HG02870 (cell line): ENCODE measurements at regions not wholly inside any gene's neighbourhood (a gene's known extent, or its start where the extent isn't known, plus 50 kb on each side); places are given as distances from the start of the nearest gene placed in this dataset.
A peak's percentile ranks its signal among the peaks of the same experiment; 100 is the strongest.
"Not testable (repeated sequence)": the region's sequence is repeated elsewhere in the genome, so short reads cannot be mapped to it uniquely, and the experiment has no call there.

Source experiments
- ATAC-seq: cut with Tn5 transposase; IDR thresholded peaks from one replicate; pipeline ENCODE4 v1.9.1; 2021; ENCODE audit warnings: mild to moderate bottlenecking, moderate library complexity; ENCODE audit not compliant: unreplicated experiment

DNA sequence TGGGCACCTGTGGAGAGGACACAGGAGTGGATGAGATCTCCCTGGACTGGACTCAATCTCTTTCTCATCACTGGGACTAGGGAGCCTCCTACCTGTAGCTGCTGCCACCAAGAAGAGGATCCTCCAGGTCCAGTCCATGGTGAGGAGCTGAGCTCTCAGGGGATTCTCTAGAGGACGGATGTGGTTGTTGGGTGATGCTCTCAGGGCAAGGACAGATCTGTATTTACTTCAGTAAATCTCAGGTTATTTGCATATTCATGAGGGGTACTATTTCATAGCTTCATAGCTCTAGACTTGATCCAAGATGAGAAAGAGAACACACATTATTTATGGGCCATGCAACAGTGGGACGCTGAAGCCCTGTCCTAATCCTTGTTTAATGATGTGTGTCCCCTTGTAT, 159.4 kb downstream of the POTEB start:
- peak; percentile 70 for ATAC-seq

DNA sequence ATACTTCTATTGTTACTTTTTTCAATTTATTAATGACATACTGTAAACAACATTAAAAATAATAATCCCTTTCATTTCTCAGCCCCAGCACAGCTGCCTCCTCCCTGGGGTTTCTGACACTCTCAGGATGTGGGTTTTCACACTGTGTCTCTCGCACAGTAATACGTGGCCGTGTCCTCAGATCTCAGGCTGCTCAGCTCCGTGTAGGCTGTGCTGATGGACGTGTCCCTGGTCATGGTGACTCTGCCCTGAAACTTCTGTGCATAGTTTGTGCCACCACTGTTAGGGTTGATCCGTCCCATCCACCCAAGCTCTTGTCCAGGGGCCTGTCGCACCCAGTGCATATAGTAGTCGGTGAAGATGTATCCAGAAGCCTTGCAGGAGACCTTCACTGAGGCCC, 159.9 kb downstream of the POTEB start:
- peak; percentile 30 for ATAC-seq

DNA sequence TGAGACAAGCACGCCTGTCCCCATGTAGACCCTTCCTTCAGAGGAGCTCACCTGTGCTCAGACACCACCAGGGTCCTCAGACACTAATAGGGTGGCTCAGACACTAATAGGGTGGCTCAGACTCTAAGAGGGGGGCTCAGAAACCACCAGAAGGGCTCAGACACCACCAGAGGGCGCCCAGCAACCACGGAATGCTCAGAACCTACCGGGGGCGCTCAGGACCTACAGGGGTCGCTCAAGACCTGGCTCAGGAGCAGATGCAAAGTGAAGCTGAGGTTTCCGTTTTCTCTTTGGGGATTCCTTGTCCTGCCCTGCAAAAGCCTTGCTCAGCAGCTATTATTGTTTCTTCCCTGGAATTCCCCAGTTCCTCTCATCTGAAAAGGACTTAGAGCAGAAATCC, 172.1 kb downstream of the POTEB start:
- ATAC-seq = peak; percentile 88

DNA sequence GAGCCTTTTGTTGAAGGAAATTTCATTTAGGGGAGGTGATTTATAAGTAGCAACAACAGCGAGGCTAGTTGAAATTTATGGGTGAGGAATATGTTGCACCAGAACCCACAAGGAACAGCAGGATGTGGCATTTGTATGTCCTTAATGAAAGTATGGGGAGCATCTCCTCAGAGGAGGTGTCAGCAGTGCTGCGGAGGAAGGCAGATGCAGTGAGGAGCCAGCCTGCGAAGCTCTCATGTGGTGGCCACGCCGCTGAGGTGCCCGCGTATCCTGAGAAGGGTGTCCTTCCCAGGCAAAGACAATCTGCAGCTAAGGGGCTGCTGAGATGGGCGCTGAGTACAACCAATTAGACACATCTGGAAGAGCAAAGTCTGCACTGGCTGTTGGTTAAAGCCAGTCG, 178.9 kb downstream of the POTEB start:
- not testable (repeated sequence) for ATAC-seq

DNA sequence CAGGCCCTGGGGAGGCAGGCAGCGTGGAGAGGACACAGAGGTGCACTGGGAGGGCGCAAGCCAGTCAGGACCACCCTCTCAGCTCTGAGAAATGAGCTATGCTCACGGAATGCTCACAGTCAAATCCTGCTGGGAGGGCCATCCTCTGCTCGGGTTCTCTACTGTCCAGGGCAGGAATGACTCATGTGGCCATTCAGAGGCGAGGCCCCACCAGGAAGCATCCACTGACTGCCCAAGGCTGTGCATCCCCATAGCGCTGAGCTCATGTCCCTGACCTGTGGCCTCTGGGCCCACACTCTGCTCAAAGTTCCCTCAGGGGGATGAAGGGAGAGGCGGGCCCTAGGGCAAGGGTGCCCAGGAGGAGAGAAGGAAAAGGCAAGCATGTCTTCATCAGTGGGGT, 182.4 kb downstream of the POTEB start:
- not testable (repeated sequence) for ATAC-seq

DNA sequence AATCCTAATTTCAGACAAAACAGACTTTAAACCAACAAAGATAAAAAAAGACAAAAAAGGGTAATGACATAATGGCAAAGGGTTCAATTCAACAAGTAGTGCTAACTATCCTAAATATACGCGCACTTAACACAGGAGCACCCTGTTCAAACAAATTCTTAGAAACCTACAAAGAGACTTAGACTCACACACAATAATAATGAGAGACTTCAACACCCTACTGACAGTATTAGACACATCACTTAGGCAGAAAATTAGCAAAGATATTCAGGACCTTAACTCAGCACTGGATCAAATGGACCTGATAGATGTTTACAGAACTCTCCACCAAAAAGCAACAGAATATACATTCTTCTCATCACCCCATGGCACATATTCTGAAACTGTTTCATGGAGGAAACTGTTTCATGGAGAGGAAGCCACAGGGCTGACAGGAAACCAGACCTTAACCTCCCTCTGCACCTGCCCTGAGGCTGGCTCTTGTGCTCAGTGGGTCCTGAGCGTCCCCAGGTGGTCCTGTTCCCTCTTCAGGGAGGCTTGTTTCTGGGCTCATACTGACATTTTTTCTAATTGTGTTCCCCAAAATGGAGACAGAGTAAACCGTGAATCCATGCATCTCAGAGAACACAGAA, 184.9 kb downstream of the POTEB start:
- ATAC-seq = not testable (repeated sequence)

DNA sequence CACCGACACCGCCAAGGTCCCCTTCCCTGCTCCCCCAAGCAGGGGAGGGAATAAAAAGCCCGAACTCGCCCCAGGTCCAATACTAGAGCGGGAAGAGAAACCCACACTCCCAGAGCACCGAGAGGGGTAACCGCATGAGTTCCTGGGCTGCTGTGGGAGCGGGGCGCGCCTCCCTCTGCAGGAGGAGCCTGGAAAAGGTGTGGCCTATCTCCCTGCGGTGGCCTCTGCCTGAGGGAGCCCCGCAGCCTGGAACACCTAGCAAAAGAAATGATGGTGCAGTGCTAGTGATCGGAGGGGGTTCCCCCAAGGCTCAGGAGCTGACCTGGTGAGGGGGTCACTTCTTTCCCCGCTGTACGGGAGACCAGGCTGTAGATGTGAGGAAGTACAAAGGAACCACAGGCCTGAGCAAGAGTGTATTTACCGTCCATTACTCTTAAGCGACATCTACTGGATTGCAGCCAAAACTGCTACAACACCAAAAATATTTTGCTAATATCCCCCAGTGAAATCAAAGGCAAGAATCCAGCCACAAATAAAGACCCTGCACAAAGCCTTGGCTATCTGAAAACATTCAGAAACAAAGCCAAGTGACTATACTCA, 216.6 kb upstream of the POTEB3 start:
- peak; percentile 88 for ATAC-seq

DNA sequence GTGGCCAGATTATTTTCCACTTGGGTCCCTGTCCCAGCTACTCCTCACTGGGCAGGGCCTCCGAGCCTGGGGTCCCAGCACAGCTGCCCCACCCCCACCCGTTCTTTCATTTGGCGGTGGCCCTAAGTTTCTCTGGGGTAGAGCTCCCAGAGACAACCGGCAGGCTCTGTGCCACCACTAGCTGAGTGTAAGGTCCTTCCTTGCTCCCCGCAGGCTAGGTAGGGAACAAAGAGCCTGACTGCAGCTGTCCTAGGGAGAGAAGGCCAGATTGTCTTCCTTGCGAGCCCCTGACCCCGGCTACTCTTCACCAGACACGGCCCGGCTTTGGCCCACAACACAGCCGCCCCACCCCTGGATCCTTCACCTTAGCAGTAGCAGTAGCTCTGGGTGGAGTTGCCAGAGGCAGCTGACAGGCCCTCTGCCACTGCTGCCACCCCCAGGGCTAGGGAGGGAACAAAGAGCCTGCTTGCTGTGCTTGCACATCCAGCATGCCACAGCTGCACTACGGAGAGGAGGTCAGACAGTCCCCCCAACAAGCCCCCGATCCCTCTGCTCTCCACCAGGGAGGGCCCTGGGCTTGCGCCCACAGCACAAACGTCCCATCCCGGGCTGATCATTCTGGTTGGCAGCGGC, 215.9 kb upstream of the POTEB3 start:
- not testable (repeated sequence) for ATAC-seq

DNA sequence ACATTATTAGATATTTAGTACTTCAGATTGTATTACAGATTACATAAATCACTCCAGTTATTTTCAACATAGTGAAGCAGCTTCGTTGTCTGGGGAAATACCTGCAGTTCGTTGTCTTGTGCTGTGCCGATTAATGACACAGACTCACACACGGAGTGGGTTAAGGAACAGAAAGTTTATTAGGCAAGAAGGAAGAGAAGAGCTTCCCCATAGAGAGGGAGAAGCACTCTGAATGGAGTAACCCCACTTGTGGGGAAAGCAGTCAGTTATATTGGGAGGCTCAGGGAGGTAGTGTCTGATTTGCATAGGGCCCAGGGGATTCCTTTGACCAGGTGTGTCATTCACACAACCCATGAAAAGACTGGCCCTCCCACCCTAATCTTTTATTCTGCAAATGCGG, 213.4 kb upstream of the POTEB3 start:
- not testable (repeated sequence) for ATAC-seq

DNA sequence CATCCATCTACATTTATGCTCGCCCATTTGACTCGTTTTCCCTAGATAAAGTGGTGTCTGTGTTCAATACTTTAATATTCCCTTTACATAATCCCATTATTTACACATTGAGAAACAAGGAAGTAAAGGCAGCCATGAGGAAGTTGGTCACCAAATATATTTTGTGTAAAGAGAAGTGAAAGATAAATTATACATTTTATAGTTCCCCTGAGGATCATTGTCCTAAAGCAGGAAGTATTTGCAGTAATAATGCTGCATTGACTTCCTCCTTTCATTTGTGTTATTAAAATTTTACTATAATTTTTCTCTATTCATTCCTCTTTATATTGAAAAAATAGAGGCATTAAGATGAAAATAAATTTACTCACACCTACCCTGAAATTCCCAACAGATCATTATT, 198.5 kb upstream of the POTEB3 start:
- ATAC-seq = not testable (repeated sequence)

DNA sequence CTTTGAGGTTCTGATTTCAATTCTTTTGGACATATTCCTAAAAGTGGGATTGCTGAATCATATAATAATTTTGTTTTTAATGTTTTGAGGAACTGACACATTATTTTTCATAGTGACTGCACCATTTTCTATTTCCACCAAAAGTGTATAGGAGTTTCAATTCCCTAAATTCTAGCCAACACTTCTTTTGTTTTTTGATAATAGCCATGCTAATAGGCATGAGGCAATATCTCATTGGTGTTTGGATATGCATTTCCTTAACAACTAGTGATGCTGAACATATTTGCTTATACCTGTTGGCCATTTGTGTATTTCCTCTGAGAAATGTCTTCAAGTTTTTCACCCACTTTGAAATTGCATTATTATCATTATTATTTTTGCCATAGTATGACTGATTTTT, 186.4 kb upstream of the POTEB3 start:
- not testable (repeated sequence) for ATAC-seq

DNA sequence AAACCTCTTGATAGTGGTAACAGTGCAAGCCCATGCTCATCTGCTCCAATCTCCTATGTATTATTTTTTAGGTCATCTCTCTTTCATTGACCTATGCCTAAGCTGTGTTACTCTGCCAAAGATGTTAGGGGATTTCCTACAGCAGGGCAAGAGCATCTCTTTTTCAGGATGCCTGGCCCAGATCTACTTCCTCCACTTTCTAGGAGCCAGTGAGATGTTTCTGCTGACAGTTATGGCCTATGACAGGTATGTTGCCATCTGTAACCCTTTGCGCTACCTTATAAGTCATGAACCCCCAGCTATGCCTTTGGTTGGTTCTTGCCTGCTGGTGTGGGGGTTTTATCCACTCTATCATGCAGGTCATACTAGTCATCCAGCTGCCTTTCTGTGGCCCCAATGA, 168.9 kb upstream of the POTEB3 start:
- ATAC-seq = not testable (repeated sequence)

DNA sequence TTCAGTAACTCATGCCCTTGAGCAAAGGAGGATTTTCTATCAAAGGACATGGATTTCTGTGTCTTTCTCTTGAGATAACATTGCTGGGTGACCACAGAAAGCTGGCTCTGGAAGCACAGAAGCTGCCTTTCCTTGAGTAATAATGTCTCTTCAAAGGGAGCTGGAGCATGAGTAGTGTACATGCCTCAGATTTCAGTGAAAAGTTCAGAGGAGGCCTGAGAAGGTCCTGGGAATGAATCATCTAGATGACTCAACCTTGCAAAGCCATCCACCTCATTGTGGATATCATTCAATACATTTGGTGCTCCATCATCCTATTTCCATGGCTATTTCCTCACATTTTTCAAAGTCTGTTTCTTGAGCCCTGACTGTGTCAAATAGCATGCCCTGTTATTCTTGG, 125.1 kb upstream of the POTEB3 start:
- not testable (repeated sequence) for ATAC-seq

DNA sequence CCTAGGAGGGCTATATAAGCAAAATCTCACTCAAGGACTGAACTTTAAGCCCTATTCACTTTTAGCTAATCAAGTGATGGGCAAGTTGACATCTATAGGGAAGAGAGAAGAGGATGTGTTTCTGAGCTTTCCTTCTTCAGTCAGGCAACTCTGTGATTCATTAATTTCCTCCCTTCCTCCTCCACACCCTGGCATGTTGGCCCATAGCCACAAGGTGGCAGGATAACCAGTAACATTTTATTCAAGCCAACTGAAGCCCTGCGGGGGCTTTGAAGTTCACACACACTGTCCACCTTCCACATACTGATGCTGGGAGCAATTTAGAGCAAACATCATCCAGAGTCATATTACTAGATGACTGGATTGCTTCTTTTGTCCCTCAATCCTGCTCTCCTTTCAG, 111.5 kb upstream of the POTEB3 start:
- ATAC-seq = peak; percentile 61

DNA sequence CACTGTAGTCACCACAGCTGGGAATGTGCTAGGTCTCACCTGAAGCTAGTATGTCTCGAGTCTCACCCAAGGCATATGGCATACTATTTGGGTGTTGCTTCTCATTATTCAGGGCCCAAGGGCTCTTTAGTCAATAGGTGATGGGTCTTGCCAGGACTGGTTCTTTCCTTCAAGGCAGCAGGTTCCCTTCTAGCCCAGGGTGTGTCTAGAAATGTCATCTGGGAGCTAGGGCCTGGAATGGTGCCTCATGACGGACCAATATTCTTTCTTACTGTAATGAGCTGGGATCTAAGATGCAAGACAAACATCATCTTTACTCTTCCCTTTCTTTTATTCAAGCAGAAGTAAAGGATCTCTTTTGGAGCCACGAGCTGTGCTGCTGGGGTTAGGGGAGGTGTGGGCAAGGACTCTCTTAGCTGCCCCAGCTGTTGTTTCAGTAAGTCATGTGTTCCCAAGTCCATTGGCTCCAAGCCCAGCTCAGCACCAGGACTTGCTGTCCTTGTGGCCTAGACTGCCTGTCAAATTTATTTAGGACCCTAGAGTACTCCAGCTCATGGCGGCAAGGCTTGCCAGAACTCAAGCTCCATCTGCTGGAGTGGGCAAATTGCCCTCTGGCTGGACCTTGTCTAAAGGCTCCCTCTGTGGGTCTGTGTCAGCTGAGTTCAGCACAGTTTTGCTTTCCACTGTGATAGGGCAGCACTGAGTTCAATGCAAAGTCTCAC, 106.0 kb upstream of the POTEB3 start:
- not testable (repeated sequence) for ATAC-seq

DNA sequence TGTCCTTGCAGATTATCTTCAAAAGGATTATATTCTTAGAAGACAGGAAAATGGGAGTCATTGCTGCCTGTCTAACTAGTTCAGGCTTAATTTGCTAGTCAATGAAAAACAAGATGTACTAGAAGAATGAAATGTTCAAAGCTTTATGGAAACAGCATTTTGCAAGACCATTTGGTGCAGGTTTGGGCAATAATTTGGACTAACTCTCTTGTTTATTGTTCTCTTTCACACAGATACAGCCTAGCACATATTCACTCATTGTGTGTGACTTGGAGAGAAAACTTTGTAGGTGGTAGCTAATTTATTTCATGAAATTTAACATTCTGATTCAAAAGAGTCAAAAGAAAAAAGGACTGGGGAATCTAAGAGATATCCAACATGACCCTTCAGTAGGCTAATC, 92.5 kb upstream of the POTEB3 start:
- ATAC-seq = not testable (repeated sequence)

DNA sequence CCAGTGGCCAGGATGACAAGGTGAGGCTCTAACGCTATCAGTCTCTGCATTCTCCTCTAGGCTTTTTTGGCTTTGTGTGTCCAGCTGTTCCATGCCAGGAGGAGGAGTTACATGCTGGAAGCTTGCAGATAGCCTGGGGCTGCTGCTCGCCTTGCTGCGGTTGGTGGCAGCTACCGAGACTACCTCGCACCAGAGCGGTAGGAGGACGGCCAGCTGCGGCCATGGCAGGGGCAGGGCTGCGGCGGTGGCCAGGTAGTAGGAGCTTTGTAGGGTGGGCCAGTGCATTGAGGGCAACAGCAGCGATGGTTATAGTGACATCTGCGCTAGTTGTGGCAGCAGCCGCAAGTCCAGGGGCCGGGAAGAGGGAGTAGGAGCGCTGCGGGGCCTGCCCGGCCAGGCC, 75.9 kb upstream of the POTEB3 start:
- ATAC-seq = not testable (repeated sequence)

DNA sequence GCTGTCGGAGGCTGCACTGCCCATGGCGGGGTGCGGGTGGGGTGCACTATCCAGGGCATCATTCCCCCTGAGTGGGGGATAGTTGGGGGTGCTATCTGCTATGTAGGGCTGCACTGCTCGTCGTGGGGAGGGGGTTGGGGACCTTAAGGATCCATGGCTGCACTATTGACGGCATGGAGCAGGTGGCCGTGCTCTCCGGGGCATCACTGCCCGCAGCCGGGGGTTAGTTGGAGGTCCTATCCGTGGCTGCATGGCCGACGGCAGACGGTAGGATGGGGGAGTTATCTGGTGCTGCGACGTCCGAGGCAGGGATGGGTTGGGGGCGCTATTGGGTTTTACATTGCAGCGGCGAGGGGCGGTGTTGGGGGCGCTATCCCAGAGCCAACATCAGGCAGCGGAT, 75.0 kb upstream of the POTEB3 start:
- not testable (repeated sequence) for ATAC-seq

DNA sequence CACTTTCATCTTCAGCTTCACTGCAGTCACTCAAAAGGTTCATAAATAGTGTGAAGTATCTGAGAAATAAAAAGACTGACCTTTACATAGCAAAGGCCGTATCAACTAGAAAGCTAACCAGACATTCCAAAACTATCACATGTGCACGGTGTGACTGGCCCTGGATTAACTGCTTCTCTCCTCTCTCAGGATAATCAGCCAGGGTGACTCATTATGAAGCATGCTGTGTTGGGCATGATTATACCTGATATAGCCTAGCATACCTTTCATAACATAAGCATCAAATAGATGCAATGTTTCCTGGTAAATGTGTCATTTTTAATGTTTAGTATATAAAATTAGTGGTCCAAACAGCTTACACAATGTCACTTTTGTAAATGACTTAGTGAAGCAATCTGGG, 62.7 kb upstream of the POTEB3 start:
- ATAC-seq = not testable (repeated sequence)
